Upper lobe of left lung (tissue), 4 donors: ENCODE measurements at regions not wholly inside any gene's neighbourhood (a gene's known extent, or its start where the extent isn't known, plus 50 kb on each side); places are given as distances from the start of the nearest gene placed in this dataset.

ENCODE experiments used
- CTCF ChIP-seq, 6 experiments: fragments of 450-650 bp in 4 of 6; fragments of 200-600 bp in 2 of 6; sonication (generic) in 2 of 6; IDR thresholded peaks; one replicate each; pipeline ENCODE4 v1.5.1; 2016 to 2019; ENCODE audit warnings: antibody characterized with exemption in 6 of 6
- EP300 ChIP-seq, 4 donors: sonication (generic); formaldehyde crosslinking; IDR thresholded peaks; one replicate each; pipeline ENCODE4 v1.5.1; 2017; ENCODE audit warnings: antibody characterized with exemption in 4 of 4, control low read depth in 2 of 4
- POLR2A ChIP-seq, 4 donors: fragments of 450-650 bp; IDR thresholded peaks; one replicate each; pipeline ENCODE4 v1.5.1; 2016 to 2017; ENCODE audit warnings: antibody characterized with exemption in 4 of 4, mild to moderate bottlenecking in 2 of 4
- POLR2AphosphoS5 ChIP-seq, 2 donors: sonication (generic); formaldehyde crosslinking; IDR thresholded peaks; one replicate each; pipeline ENCODE4 v1.5.1; 2017; ENCODE audit warnings: antibody characterized with exemption in 2 of 2

- TF ChIP-seq EP300 (IDR thresholded peaks at IDR 0.05), result no peak
- TF ChIP-seq CTCF (IDR thresholded peaks at IDR 0.05), result no peak
- no peak for TF ChIP-seq POLR2A (IDR thresholded peaks at IDR 0.05)
- TF ChIP-seq POLR2AphosphoS5 (IDR thresholded peaks at IDR 0.05), result no peak
These were observed 96.6 kb upstream of the CD180 start for GRCh38 chr5:67293226-67293625.
